NCI-H1930 (cell line): ENCODE measurements at regions not wholly inside any gene's neighbourhood (a gene's known extent, or its start where the extent isn't known, plus 50 kb on each side); places are given as distances from the start of the nearest gene placed in this dataset.

Experiments
- DNase-seq, 2 experiments: peaks; one replicate each; lab custom pipeline; 2025; lab: John Stamatoyannopoulos, UW

- DNase-seq, result no peak
These were observed 146.7 kb downstream of the CARTPT start for GRCh38 chr5:71865665-71866320.

- peak in 1 of 2 experiments; percentile 37 for DNase-seq
These were observed 153.3 kb downstream of the CARTPT start for GRCh38 chr5:71872311-71872864.

- DNase-seq, result peak in 1 of 2 experiments; percentile 35
These were observed 154.1 kb downstream of the CARTPT start for GRCh38 chr5:71873191-71873591.

GRCh38 chr5:71874521-71874920 is 155.4 kb downstream of the CARTPT start:
- no peak for DNase-seq

GRCh38 chr5:71877511-71877910 is 158.4 kb downstream of the CARTPT start:
- no peak for DNase-seq

GRCh38 chr5:71880536-71880935 is 161.5 kb downstream of the CARTPT start:
- DNase-seq, result no peak

- no peak for DNase-seq
These were observed 164.0 kb downstream of the CARTPT start for GRCh38 chr5:71882826-71883741.

- no peak for DNase-seq
These were observed 164.6 kb downstream of the CARTPT start for GRCh38 chr5:71883742-71884103.

- no peak for DNase-seq
These were observed 165.9 kb downstream of the CARTPT start for GRCh38 chr5:71884926-71885325.

GRCh38 chr5:71886406-71886805 is 167.3 kb downstream of the CARTPT start:
- no peak for DNase-seq

GRCh38 chr5:71887680-71888079 is 168.6 kb downstream of the CARTPT start:
- peak in 1 of 2 experiments; percentile 51 for DNase-seq

GRCh38 chr5:71891406-71891805 is 172.3 kb downstream of the CARTPT start:
- DNase-seq, result no peak

- no peak for DNase-seq
These were observed 172.8 kb downstream of the CARTPT start for GRCh38 chr5:71891856-71892255.

GRCh38 chr5:71892641-71893365 is 173.7 kb downstream of the CARTPT start:
- no peak for DNase-seq

GRCh38 chr5:71893451-71893850 is 174.4 kb downstream of the CARTPT start:
- no peak for DNase-seq

- DNase-seq, result no peak
These were observed 175.0 kb downstream of the CARTPT start for GRCh38 chr5:71894091-71894490.

GRCh38 chr5:71895546-71895945 is 176.5 kb downstream of the CARTPT start:
- DNase-seq, result no peak

- DNase-seq, result no peak
These were observed 180.8 kb downstream of the CARTPT start for GRCh38 chr5:71899865-71900342.

GRCh38 chr5:71903808-71904207 is 184.7 kb downstream of the CARTPT start:
- peak; percentile 55 to 60 for DNase-seq

- no peak for DNase-seq
These were observed 185.8 kb downstream of the CARTPT start for GRCh38 chr5:71904852-71905251.

- no peak for DNase-seq
These were observed 187.0 kb downstream of the CARTPT start for GRCh38 chr5:71905834-71906711.
